PC-9 (cell line): ENCODE measurements at regions not wholly inside any gene's neighbourhood (a gene's known extent, or its start where the extent isn't known, plus 50 kb on each side); places are given as distances from the start of the nearest gene placed in this dataset.

ENCODE experiments used
- EZH2 ChIP-seq: fragments of 200-600 bp; sonication (generic); IDR thresholded peaks from 2 replicates; pipeline ENCODE4 v1.8.0; 2017; ENCODE audit warnings: antibody characterized with exemption, low read depth
- TF ChIP-seq, protein P1 (sequence below): fragments of 200-600 bp; sonication (generic); conservative IDR thresholded peaks from 2 replicates; pipeline ENCODE4 v1.6.1; 2017; ENCODE audit warnings: mixed run types, antibody characterized with exemption, mild to moderate bottlenecking, moderate library complexity

- TF ChIP-seq, protein P1, sequence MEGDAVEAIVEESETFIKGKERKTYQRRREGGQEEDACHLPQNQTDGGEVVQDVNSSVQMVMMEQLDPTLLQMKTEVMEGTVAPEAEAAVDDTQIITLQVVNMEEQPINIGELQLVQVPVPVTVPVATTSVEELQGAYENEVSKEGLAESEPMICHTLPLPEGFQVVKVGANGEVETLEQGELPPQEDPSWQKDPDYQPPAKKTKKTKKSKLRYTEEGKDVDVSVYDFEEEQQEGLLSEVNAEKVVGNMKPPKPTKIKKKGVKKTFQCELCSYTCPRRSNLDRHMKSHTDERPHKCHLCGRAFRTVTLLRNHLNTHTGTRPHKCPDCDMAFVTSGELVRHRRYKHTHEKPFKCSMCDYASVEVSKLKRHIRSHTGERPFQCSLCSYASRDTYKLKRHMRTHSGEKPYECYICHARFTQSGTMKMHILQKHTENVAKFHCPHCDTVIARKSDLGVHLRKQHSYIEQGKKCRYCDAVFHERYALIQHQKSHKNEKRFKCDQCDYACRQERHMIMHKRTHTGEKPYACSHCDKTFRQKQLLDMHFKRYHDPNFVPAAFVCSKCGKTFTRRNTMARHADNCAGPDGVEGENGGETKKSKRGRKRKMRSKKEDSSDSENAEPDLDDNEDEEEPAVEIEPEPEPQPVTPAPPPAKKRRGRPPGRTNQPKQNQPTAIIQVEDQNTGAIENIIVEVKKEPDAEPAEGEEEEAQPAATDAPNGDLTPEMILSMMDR, result no peak
- no peak for TF ChIP-seq EZH2
Observed at GRCh38 chr5:93359296-93359959, 221.6 kb downstream of the NR2F1-AS1 start.
